NAMALWA (cell line): ENCODE measurements at regions not wholly inside any gene's neighbourhood (a gene's known extent, or its start where the extent isn't known, plus 50 kb on each side); places are given as distances from the start of the nearest gene placed in this dataset.
"Not testable (repeated sequence)": the region's sequence is repeated elsewhere in the genome, so short reads cannot be mapped to it uniquely, and the experiment has no call there.

Experiments
- DNase-seq: peaks from one replicate; pipeline ENCODE4 v3.0.0-alpha.2; 2015; ENCODE audit warnings: low spot score

- no peak for DNase-seq
Measured at GRCh38 chr5:159645179-159645846, 271.0 kb upstream of the ADRA1B start.

GRCh38 chr5:159650803-159651202, 265.5 kb upstream of the ADRA1B start:
- no peak for DNase-seq

- no peak for DNase-seq
Measured at GRCh38 chr5:159655757-159656409, 260.4 kb upstream of the ADRA1B start.

GRCh38 chr5:159657298-159657697, 259.0 kb upstream of the ADRA1B start:
- DNase-seq, result no peak

- no peak for DNase-seq
Measured at GRCh38 chr5:159657771-159658170, 258.5 kb upstream of the ADRA1B start.

GRCh38 chr5:159658266-159658925, 257.9 kb upstream of the ADRA1B start:
- DNase-seq, result no peak

- no peak for DNase-seq
Measured at GRCh38 chr5:159660401-159660800, 255.9 kb upstream of the ADRA1B start.

- DNase-seq, result no peak
Measured at GRCh38 chr5:159663986-159664385, 252.3 kb upstream of the ADRA1B start.

- no peak for DNase-seq
Measured at GRCh38 chr5:159667286-159667685, 249.0 kb upstream of the ADRA1B start.

GRCh38 chr5:159668556-159668955, 247.7 kb upstream of the ADRA1B start:
- DNase-seq, result no peak

- DNase-seq, result no peak
Measured at GRCh38 chr5:159669559-159669958, 246.7 kb upstream of the ADRA1B start.

GRCh38 chr5:159671886-159672285, 244.4 kb upstream of the ADRA1B start:
- no peak for DNase-seq

- no peak for DNase-seq
Measured at GRCh38 chr5:159673538-159673937, 242.7 kb upstream of the ADRA1B start.

- DNase-seq, result no peak
Measured at GRCh38 chr5:159678657-159679392, 237.5 kb upstream of the ADRA1B start.

GRCh38 chr5:159680095-159680494, 236.2 kb upstream of the ADRA1B start:
- DNase-seq, result peak; percentile 9

GRCh38 chr5:159681661-159682060, 234.6 kb upstream of the ADRA1B start:
- DNase-seq, result no peak

GRCh38 chr5:159682623-159683022, 233.7 kb upstream of the ADRA1B start:
- peak; percentile 14 for DNase-seq

- DNase-seq, result not testable (repeated sequence)
Measured at GRCh38 chr5:159687892-159688291, 228.4 kb upstream of the ADRA1B start.

- no peak for DNase-seq
Measured at GRCh38 chr5:159695741-159696294, 220.5 kb upstream of the ADRA1B start.

GRCh38 chr5:159697530-159697929, 218.8 kb upstream of the ADRA1B start:
- no peak for DNase-seq

GRCh38 chr5:159698322-159698721, 218.0 kb upstream of the ADRA1B start:
- no peak for DNase-seq

GRCh38 chr5:159700016-159700415, 216.3 kb upstream of the ADRA1B start:
- no peak for DNase-seq
